ES-I3 (cell line): ENCODE measurements at regions not wholly inside any gene's neighbourhood (a gene's known extent, or its start where the extent isn't known, plus 50 kb on each side); places are given as distances from the start of the nearest gene placed in this dataset.

Experiments
- H3K36me3 ChIP-seq: 2 replicates; pipeline ENCODE4 v1.6.1; 2013; ENCODE audit warnings: mild to moderate bottlenecking, low read length, control low read depth, moderate library complexity; ENCODE audit not compliant: insufficient read depth
- H3K4me1 ChIP-seq: 2 replicates; pipeline ENCODE4 v1.6.1; 2013; ENCODE audit warnings: mild to moderate bottlenecking, control low read depth, low read length; ENCODE audit not compliant: insufficient read depth
- H3K9ac ChIP-seq: 2 replicates; pipeline ENCODE4 v1.6.1; 2013; ENCODE audit warnings: low read depth, mild to moderate bottlenecking, low read length, moderate library complexity
- H3K9me3 ChIP-seq: 2 replicates; pipeline ENCODE4 v1.6.1; 2013; ENCODE audit warnings: mild to moderate bottlenecking, low read length, moderate library complexity; ENCODE audit not compliant: control insufficient read depth, insufficient read depth

DNA sequence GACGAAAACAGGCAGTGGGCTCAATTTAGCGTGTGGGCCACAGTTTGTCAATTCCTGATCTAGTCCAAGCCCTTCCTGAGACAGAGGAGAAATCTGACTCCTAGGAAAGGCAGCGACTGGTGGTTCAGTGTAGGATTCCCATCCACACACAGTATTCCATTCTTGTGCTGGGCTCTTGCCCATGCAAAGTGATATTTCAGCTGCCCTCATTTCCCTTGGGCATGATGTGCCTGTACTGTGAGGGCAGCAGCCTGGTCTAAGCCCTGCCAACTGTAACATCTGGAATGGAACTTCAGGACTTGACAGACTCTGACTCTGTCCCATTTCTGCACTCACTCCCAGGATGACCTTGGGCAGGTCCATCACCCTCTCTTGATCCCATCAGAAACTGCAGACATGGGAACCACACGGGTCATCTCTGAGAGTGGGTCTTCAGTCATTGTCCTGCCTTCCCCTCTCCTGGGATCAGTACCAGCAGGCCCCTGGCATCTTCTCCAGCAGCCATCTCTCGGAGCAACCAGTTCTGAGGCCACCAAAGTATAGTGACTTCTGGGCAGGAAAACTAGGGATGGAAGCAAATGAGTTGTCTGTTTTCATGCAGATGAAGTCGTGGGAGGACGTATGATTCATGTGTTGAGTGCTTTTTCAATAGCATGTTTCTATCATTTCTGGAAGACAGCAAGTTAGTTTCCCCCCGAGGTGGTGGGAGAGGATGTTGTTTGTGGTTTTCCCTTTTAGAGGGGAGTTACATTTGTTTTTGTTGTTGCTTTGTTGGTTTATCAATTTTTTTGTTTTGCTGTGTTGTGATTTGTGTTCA, 54.2 kb upstream of the BCL2L14 start:
- Histone ChIP-seq H3K9ac (no peak overlapping the region), H3K36me3 (no peaks in the 10 kb centered on the region), H3K9me3 (no peaks in the 10 kb centered on the region), H3K4me1 (peaks cover 18% of the 10 kb centered on the region)

DNA sequence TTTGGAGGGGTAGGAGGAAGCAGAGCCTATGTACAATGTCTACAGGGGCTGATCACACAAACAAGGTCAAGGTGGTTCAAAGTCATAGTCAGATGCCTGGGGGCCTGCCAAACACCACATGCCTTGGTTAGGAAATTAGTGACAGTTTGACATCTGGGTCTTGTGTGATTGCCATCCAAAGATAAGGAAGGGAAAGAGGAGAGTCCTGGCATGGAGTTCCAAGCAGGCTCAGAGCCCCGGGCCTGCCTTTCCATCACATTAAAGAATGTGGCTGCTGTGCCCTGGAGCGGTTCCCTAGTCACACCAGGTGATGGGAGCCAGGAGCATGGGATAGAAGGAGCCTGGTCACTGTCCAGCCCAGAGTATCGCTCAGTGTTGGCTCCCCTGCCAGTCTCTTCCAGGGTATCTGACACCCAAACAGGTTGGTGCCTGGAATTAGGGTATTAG, 53.6 kb upstream of the BCL2L14 start:
- no peak overlapping the region for H3K9ac ChIP-seq
- H3K9me3 ChIP-seq = no peaks in the 10 kb centered on the region
- H3K4me1 ChIP-seq = peaks cover 16% of the 10 kb centered on the region
- no peaks in the 10 kb centered on the region for H3K36me3 ChIP-seq

DNA sequence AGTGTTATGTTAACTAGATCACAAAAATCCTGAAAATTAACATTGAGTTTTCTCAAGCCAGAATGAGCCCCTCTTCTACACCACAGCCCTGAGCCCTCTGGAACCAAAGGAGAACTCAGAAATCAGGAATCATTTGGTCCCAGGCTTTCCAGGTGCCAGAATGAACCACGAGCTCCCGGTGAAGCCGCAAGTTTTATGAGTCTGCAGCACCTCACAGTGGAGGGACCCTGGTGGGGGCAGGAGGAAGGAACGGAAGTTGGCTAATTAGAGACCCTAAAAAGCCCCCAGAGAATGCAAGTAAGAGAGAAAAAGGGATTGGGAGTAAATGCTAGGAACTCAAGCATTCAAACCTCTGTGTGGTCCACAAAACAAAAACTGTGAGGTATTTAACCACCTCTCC, 52.9 kb upstream of the BCL2L14 start:
- H3K4me1 ChIP-seq = peaks cover 16% of the 10 kb centered on the region
- H3K9me3 ChIP-seq = no peaks in the 10 kb centered on the region
- no peaks in the 10 kb centered on the region for H3K36me3 ChIP-seq

DNA sequence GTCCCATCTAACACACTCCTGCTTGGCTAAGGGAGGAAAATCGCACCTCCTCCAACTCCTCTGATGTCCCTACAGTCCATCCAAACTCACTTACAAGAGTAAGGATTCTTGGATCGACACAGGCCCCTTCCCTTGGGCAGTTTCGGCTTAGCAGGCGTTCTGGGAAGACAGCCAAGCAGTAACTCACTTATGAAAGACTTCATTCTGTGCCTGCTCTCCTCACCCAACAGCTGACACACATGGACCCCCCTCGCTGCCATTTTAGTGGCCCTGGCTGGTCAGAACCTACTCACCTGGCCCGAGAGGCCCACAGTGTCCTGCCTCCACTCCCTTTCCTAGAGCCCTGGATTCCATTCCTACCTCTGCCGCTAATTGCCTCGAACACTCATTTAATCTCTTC, 52.3 kb upstream of the BCL2L14 start:
- Histone ChIP-seq H3K9me3 (no peaks in the 10 kb centered on the region), H3K9ac (no peak overlapping the region), H3K36me3 (no peaks in the 10 kb centered on the region), H3K4me1 (peaks cover 16% of the 10 kb centered on the region)

More for the DNA sequence above, 52.9 kb upstream of the BCL2L14 start:
- no peak overlapping the region for H3K9ac ChIP-seq

DNA sequence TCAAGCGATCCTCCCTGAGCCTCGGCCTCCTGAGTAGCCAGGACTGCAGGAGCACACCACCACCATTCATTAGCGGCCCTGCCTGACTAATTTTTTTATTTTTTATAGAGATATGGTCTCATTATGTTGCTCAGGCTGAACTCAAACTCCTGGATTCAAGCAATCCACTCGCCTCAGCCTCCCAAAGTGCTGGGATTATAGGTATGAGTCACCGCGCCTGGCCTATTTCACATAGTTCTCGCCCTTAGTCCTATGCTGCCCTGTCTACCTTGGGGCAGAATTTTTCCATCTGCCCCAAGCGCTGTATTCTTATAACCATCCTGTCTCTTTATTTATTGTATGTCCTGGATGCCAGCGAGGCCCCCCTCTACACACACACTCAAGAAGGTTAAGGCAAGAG, 50.9 kb upstream of the BCL2L14 start:
- Histone ChIP-seq H3K4me1 (peaks cover 16% of the 10 kb centered on the region), H3K9ac (no peak overlapping the region), H3K9me3 (no peaks in the 10 kb centered on the region), H3K36me3 (no peaks in the 10 kb centered on the region)

DNA sequence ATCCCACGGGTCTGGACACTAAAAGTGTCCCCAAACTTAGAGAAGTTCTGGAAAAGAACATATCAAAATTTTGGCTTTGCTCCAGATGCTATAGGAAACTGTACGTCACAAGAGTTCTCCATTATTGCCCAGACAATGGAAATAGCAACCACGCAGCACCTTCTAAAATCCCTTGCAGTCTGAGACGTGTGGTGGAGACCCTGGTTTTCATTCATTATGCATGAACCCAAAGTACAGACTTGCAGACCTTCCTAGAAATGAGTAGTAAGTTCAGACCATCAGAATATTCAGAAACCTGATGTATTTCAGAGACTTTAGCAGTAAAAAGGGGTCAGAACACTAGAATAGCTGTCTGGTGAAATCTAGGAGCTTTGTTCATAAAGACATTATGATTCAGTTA, 50.0 kb upstream of the BCL2L14 start:
- Histone ChIP-seq H3K36me3 (no peaks in the 10 kb centered on the region), H3K9me3 (no peaks in the 10 kb centered on the region), H3K9ac (no peak overlapping the region), H3K4me1 (peaks cover 16% of the 10 kb centered on the region)
